BLaER1 (cell line): ENCODE measurements at regions not wholly inside any gene's neighbourhood (a gene's known extent, or its start where the extent isn't known, plus 50 kb on each side); places are given as distances from the start of the nearest gene placed in this dataset.
"Not testable (repeated sequence)": the region's sequence is repeated elsewhere in the genome, so short reads cannot be mapped to it uniquely, and the experiment has no call there.

Source experiments
- H3K27ac ChIP-seq: shearing (Covaris generic); formaldehyde crosslinking; 2 replicates; pipeline ENCODE4 v1.8.1; 2022
- H3K27me3 ChIP-seq: shearing (Covaris generic); formaldehyde crosslinking; 2 replicates; pipeline ENCODE4 v1.8.1; 2022
- H3K36me3 ChIP-seq: shearing (Covaris generic); formaldehyde crosslinking; 2 replicates; pipeline ENCODE4 v1.8.1; 2022
- H3K4me1 ChIP-seq: shearing (Covaris generic); formaldehyde crosslinking; 2 replicates; pipeline ENCODE4 v1.8.1; 2022
- H3K4me2 ChIP-seq: shearing (Covaris generic); formaldehyde crosslinking; 2 replicates; pipeline ENCODE4 v1.8.1; 2022
- H3K4me3 ChIP-seq: shearing (Covaris generic); formaldehyde crosslinking; 2 replicates; pipeline ENCODE4 v1.8.1; 2022
- H3K9ac ChIP-seq: shearing (Covaris generic); formaldehyde crosslinking; 2 replicates; pipeline ENCODE4 v1.8.1; 2022
- H3K9me3 ChIP-seq: shearing (Covaris generic); formaldehyde crosslinking; 2 replicates; pipeline ENCODE4 v1.8.1; 2022
- H4K20me1 ChIP-seq: shearing (Covaris generic); formaldehyde crosslinking; 2 replicates; pipeline ENCODE4 v1.8.1; 2022
- Cebpa-rat ChIP-seq: shearing (Covaris generic); IDR thresholded peaks from 2 replicates; pipeline ENCODE4 v1.8.1; 2022

- H3K9ac ChIP-seq, result no peak overlapping the region
- 0 out of 2 replicates have a peak, but pooled peaks cover 8% of the 10 kb centered on the region for H3K9me3 ChIP-seq
- TF ChIP-seq Cebpa-rat, result no peak
- H3K27me3 ChIP-seq, result no peaks in the 10 kb centered on the region
- H3K4me2 ChIP-seq, result no peak overlapping the region
- no peaks in the 10 kb centered on the region for H3K36me3 ChIP-seq
- no peaks in the 10 kb centered on the region for H3K4me1 ChIP-seq
- H3K27ac ChIP-seq, result no peak overlapping the region
- H3K4me3 ChIP-seq, result no peak overlapping the region
- H4K20me1 ChIP-seq, result no peaks in the 10 kb centered on the region
Observed at GRCh38 chr9:87014436-87014835, 67.1 kb upstream of the GAS1 start.

GRCh38 chr9:87016681-87017080 is 69.4 kb upstream of the GAS1 start:
- Histone ChIP-seq H3K27me3 (no peaks in the 10 kb centered on the region), H3K9ac (no peak overlapping the region), H3K9me3 (0 out of 2 replicates have a peak, but pooled peaks cover 8% of the 10 kb centered on the region), H3K4me2 (no peak overlapping the region), H3K4me3 (no peak overlapping the region), H3K36me3 (no peaks in the 10 kb centered on the region), H4K20me1 (no peaks in the 10 kb centered on the region), H3K4me1 (no peaks in the 10 kb centered on the region), H3K27ac (no peak overlapping the region)
- TF ChIP-seq Cebpa-rat, result no peak

GRCh38 chr9:87020169-87020950 is 73.1 kb upstream of the GAS1 start:
- Histone ChIP-seq H3K9ac (no peak overlapping the region), H3K4me3 (no peak overlapping the region), H3K4me1 (no peaks in the 10 kb centered on the region), H3K36me3 (no peaks in the 10 kb centered on the region), H3K27ac (no peak overlapping the region), H3K4me2 (no peak overlapping the region), H3K9me3 (no peaks in the 10 kb centered on the region), H3K27me3 (no peaks in the 10 kb centered on the region), H4K20me1 (no peaks in the 10 kb centered on the region)
- TF ChIP-seq Cebpa-rat, result no peak

- H3K9me3 ChIP-seq, result no peaks in the 10 kb centered on the region
- H3K9ac ChIP-seq, result no peak overlapping the region
- H4K20me1 ChIP-seq, result no peaks in the 10 kb centered on the region
- no peaks in the 10 kb centered on the region for H3K27me3 ChIP-seq
- no peak overlapping the region for H3K4me2 ChIP-seq
- H3K4me1 ChIP-seq, result no peaks in the 10 kb centered on the region
- H3K27ac ChIP-seq, result no peak overlapping the region
- TF ChIP-seq Cebpa-rat, result no peak
- H3K36me3 ChIP-seq, result no peaks in the 10 kb centered on the region
- no peak overlapping the region for H3K4me3 ChIP-seq
Observed at GRCh38 chr9:87022178-87022577, 74.9 kb upstream of the GAS1 start.

- Histone ChIP-seq H3K9me3 (no peaks in the 10 kb centered on the region), H3K36me3 (no peaks in the 10 kb centered on the region), H4K20me1 (no peaks in the 10 kb centered on the region), H3K4me1 (no peaks in the 10 kb centered on the region), H3K9ac (no peak overlapping the region), H3K27me3 (no peaks in the 10 kb centered on the region), H3K27ac (no peak overlapping the region), H3K4me2 (no peak overlapping the region), H3K4me3 (no peak overlapping the region)
- no peak for TF ChIP-seq Cebpa-rat
Observed at GRCh38 chr9:87026204-87026603, 78.9 kb upstream of the GAS1 start.

- H3K4me3 ChIP-seq, H3K36me3 ChIP-seq, H3K9me3 ChIP-seq, H3K9ac ChIP-seq, H4K20me1 ChIP-seq, H3K4me1 ChIP-seq, H3K27me3 ChIP-seq, H3K4me2 ChIP-seq, H3K27ac ChIP-seq: not testable (repeated sequence)
Observed at GRCh38 chr9:87028836-87029235, 81.5 kb upstream of the GAS1 start.

- Histone ChIP-seq H3K9ac (no peak overlapping the region), H3K4me3 (no peak overlapping the region), H3K36me3 (no peaks in the 10 kb centered on the region), H3K27me3 (no peaks in the 10 kb centered on the region), H3K9me3 (no peaks in the 10 kb centered on the region), H3K4me1 (peaks cover 8% of the 10 kb centered on the region), H3K27ac (no peak overlapping the region), H3K4me2 (no peak overlapping the region), H4K20me1 (no peaks in the 10 kb centered on the region)
- no peak for TF ChIP-seq Cebpa-rat
Observed at GRCh38 chr9:87029905-87030304, 82.6 kb upstream of the GAS1 start.

GRCh38 chr9:87034841-87035240 is 87.5 kb upstream of the GAS1 start:
- Histone ChIP-seq H3K27ac (no peak overlapping the region), H3K36me3 (no peaks in the 10 kb centered on the region), H3K27me3 (no peaks in the 10 kb centered on the region), H3K4me2 (no peak overlapping the region), H3K9me3 (no peaks in the 10 kb centered on the region), H4K20me1 (no peaks in the 10 kb centered on the region), H3K4me3 (no peak overlapping the region), H3K9ac (no peak overlapping the region), H3K4me1 (peaks cover 8% of the 10 kb centered on the region)
- TF ChIP-seq Cebpa-rat, result no peak

- no peak overlapping the region for H3K4me2 ChIP-seq
- peaks cover 8% of the 10 kb centered on the region for H3K4me1 ChIP-seq
- H3K27me3 ChIP-seq, result no peaks in the 10 kb centered on the region
- H3K9me3 ChIP-seq, result no peaks in the 10 kb centered on the region
- no peak overlapping the region for H3K27ac ChIP-seq
- no peak overlapping the region for H3K4me3 ChIP-seq
- H3K9ac ChIP-seq, result no peak overlapping the region
- H3K36me3 ChIP-seq, result no peaks in the 10 kb centered on the region
- no peak for TF ChIP-seq Cebpa-rat
- H4K20me1 ChIP-seq, result no peaks in the 10 kb centered on the region
Observed at GRCh38 chr9:87035879-87036278, 88.6 kb upstream of the GAS1 start.

- Histone ChIP-seq H3K4me2 (no peak overlapping the region), H3K27me3 (no peaks in the 10 kb centered on the region), H3K9ac (no peak overlapping the region), H3K4me3 (no peak overlapping the region), H3K4me1 (peaks cover 8% of the 10 kb centered on the region), H4K20me1 (no peaks in the 10 kb centered on the region), H3K36me3 (no peaks in the 10 kb centered on the region), H3K27ac (no peak overlapping the region), H3K9me3 (no peaks in the 10 kb centered on the region)
- no peak for TF ChIP-seq Cebpa-rat
Observed at GRCh38 chr9:87036506-87036905, 89.2 kb upstream of the GAS1 start.
